HG02943 (cell line): ENCODE measurements at regions not wholly inside any gene's neighbourhood (a gene's known extent, or its start where the extent isn't known, plus 50 kb on each side); places are given as distances from the start of the nearest gene placed in this dataset.
"Not testable (repeated sequence)": the region's sequence is repeated elsewhere in the genome, so short reads cannot be mapped to it uniquely, and the experiment has no call there.

Experiments used
- ATAC-seq: cut with Tn5 transposase; IDR thresholded peaks from one replicate; pipeline ENCODE4 v1.9.1; 2021; ENCODE audit warnings: mild to moderate bottlenecking, low read depth, moderate library complexity; ENCODE audit not compliant: unreplicated experiment

DNA sequence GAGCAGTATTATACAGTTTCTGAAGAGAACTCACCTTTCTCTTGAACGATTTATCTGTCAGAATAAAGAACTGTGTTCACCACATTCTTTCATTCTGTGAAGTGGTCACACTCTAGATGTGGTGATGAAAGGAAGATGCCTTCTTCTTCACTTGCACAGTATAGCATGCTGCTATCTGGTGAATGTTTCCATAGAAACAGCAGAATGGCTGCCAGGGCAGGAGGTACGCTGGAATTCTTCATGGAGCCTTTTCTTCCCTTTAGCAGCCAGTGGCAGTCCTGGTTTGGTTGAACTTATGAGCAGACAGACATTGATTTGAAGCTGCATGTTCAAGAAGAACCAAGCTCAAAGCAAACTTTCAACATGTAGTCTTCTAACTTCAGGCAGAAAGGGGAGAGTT lies 1157.9 kb upstream of the LRRTM1 start:
- no peak for ATAC-seq

DNA sequence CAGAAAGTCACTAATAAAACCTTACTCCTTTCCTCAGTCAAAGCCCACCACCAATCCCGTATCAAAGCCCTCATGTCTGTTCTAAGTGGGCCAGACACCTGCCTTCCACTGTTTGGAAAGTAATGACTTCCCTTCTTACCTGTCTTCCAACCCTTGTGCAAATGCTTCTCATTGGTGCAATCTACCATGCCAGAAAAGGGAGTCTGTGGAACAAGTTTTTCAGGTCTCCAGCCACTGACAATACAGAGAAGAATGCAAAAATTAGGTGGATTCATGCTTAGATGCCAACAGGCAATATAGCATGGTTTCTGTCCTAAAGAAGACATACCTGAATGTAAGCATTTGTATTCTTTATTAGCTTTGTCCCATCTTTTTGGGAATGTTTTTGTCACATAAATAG lies 1140.6 kb upstream of the LRRTM1 start:
- ATAC-seq: no peak

DNA sequence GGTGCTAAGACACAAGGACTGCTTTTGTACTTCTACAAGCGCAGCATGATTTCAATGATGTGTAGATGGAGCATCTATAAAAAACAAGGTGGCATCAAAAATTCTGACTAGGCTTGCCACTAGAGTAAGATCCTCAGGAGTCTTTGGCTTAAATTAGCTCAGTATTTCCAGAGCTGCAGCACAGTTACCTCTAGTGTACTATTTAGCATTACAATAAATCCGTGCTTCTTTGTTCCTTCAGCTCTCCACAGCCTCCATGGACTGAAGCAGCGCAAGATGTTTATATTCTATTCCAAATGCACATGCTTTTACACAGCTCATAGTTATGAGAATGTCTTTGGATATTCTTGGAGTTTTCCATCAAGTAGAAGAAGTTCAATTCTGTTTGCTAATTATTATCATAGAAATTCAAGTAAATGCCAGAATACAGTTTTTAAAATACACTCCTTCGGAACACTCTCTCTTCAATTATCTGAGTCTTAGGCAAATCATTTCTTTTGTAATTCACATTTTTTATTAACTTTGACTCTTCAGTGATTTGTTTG lies 1133.0 kb upstream of the LRRTM1 start:
- ATAC-seq: no peak

DNA sequence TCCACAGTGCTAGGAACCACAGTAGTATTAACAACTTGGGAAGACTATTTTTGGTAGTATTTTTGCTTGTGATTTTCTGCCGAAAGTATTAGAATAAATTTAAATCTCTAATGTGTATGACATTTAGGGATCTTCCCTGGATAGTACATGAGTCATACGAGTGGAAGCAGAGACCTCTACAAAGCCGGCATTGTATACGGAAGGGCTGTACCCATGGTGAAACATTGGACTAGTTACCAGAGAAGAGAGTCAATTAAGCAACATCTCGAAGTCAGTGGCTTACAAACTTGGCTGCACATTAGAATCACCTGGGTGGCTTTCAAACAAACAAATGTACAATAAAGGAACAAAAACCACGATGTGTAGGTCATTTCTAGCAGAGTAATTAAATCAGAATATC lies 1131.7 kb upstream of the LRRTM1 start:
- ATAC-seq: no peak

DNA sequence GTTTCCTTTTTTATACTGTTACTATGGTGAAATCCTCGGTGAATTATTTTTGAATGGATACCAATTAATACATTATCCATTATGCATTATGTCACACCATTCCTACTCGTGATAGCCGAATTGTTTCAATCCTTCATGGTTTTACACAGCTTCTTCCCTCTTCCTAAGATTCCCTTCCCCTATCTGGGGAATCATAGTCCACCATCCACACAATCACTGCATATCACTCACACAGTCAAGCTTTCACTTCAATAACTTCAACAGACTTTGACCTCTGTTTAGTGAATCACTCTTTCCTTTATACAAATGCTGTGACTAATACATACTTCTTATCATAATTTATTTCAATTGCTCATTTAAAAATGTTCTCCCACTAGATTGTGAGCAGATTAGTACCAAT lies 1108.1 kb upstream of the LRRTM1 start:
- ATAC-seq: no peak

DNA sequence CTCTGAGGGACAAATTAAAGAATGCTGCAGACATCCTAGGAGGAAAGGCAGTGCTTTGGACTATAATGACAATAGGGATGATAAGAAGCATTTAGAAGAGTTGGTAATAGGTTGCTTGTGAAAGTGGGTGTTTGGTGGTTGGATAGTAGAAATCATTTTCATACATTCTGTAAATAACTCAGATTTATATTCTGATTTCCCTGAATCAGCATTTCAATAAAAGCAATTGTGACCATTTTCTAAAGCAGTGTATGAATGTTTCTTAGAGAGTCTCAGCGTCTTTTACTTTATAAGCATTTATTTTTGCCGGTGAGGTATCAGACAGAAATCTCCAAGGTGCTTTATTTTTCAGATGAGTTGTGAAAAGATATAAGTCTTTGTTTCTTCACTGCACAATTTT lies 1099.0 kb upstream of the LRRTM1 start:
- no peak for ATAC-seq

DNA sequence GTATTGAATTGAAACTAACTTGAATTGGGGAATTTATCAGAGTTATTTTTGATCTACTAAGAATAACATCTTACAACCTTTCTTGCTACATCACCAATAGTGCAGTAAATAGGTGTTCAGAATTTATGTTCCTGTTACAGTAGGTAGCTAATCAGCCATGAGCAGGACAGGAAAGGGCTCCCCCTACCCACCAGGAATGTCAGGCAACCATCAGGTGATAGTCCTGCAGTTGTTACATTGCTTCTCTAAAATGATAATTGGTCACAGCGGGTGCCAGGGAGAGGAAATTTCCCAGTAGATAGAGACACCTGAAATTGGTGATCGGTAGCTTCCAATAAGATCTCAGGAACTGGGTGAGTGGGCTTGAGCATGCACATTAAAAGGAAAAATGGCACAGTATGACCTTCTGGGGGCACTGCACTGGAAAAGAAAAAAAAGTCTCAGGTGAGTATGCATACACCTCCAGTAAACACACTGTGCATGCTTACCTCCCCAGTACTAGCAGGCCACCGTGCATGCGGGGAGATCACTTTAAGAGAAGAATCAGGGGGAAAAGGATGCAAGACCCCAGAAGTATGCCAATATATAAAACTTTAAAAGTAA lies 1092.0 kb upstream of the LRRTM1 start:
- no peak for ATAC-seq

DNA sequence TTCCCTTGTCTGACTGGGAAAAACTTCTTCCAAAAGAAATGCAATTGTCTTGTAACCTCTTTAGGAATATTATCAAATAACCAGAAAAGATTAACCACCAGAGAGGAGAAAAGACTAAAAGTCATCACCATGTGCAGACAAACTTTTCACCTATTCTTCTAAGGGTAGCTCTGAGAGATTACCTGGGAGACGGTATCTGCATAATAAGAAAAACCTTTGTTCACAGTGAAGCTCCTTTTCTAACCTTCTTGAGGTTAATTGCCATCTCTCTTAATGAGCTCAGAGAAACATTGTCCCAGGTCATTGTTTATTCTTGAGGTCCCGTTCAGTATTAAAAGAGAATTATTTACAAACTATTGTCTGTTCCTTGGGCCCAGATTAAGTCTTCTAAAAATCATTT lies 1091.2 kb upstream of the LRRTM1 start:
- ATAC-seq: no peak

DNA sequence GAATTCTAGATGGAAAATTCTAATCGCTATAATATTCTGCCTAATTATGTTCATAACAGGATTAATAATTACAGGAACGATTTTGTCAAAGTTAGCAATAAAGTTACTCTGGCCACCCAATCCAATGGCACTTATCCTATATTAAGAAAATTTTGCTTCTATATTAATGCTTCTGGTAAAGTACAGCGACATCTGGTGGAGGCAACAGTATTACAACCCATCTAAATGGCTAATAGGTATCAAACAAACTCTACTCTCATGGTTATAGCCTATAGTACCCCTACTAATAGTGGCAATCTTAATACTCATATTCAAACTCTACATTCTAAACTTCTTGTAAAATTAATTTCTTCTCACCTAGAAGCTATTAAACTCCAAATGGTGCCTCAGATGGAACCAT lies 1084.7 kb upstream of the LRRTM1 start:
- no peak for ATAC-seq

DNA sequence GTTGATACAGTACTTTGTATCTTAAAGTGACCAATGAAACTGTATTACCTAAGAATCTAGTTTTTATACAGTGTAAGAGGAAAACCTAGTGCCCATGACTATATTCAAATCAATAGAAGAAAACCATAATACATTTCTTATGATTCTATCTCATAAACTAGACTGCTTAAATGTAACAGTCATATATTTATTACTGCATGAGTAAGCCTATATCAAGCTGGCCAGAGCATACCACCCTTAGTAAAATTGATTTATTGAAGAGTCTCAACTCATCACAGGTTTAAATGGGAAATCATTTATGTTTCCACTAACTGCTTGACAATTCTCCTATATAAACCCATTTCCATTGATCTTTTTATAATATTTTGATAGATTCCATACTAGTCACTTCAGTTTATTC lies 1059.2 kb upstream of the LRRTM1 start:
- no peak for ATAC-seq

DNA sequence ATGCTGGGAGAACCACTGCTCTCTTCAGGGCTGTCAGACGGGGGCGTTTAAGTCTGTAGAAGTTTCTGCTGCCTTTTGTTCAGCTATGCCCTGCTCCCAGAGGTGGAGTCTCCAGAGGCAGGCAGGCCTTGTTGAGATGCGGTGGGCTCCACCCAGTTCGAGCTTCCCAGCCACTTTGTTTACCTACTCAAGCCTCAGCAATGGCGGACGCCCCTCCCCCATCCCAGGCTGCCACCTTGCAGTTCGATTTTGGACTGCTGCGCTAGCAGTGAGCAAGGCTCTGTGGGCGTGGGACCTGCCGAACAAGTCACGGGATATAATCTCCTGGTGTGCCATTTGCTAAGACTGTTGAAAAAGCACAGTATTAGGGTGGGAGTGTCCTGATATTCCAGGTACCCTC lies 1057.9 kb upstream of the LRRTM1 start:
- not testable (repeated sequence) for ATAC-seq

DNA sequence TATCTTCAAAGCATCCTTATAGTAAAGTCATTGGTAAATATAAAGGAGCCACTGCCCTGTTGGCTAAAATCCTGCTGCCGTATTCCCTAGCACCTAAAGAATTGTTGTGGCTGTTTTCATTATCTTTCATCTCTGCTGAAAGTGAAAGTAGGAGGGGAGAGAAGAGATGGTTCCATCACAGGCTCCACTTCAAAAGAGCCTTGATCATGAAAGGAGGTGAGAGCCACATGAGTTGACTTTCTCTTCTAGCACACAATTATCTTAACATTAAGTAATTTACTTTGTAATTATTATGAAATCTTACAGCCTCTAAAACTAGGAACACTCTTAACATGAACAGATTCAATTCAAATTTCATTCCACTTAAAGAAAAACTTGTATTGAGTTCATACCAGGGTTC lies 1050.9 kb upstream of the LRRTM1 start:
- ATAC-seq: no peak

DNA sequence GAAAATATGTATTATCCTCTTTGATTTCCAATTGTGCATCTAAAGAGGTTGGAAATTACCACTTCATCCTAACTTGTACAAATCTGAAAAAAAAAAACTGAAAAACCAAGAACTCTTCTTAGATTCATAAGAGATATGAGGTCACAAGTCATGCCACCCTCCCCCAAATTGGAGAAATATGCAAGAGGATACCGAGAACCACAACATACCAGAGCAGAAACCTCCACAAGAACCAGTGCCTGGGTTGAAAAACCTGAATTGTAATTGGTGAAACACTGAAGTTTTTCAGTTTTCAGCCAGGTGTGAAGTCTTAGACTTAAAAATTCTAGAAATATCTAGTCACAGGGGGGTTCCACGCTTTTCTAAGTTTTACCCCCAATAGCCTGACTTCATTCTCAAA lies 1029.5 kb upstream of the LRRTM1 start:
- ATAC-seq: no peak

DNA sequence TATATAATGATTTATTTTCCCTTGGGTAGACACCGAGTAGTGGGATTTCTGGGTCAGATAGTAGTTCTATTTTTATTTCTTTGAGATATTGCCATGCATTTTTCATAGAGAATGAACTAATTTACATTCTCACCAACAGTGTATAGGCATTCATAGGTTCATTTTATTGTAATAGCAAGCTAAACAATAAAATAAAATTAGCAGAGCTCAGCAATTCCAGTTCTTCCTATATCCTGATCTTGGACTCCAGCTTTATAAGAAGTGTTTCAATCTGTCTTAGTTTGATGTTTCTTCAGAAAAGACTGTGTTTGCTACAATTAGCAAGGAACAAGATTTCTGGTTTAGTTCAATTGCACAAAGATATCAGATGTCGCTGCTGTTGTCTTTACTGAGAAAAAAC lies 1024.4 kb upstream of the LRRTM1 start:
- no peak for ATAC-seq

DNA sequence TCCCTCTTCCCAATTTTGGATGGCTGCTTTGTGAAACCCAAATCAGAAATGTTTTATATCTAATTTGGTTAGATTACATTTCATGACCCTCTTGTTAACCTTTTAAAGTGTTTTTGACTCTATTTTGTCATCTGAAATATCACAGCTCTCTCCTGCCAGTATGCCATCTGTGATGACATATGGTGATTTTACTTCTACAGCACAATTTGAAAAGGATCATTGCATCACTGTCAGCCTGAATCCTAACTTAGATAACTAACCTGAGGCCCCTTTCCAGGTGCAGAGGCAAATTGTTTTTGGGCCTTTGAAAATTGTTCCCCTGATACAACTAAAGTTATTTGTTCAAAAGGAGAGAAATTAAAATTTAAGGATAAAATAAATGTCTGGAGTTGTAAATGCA lies 1023.4 kb upstream of the LRRTM1 start:
- ATAC-seq: no peak

DNA sequence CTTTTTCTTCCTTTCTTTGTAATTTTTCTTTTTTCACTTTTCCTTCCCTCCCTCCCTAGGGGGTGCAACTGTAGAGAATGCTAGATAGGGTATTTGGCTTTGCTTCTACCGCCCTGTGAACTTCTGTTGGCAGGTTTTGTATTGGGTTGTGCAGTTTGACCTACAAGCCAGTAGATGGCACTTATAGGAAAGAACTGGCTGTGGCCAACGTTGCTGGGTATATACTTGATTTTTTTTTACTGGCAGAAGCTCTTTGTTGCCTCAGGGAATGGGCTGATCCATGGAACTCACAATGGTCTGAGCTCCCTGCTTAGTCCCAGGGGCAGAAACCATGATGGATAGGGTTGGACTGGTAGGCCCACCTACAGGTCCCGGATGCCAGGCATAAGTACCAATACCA lies 1019.5 kb upstream of the LRRTM1 start:
- ATAC-seq: no peak

DNA sequence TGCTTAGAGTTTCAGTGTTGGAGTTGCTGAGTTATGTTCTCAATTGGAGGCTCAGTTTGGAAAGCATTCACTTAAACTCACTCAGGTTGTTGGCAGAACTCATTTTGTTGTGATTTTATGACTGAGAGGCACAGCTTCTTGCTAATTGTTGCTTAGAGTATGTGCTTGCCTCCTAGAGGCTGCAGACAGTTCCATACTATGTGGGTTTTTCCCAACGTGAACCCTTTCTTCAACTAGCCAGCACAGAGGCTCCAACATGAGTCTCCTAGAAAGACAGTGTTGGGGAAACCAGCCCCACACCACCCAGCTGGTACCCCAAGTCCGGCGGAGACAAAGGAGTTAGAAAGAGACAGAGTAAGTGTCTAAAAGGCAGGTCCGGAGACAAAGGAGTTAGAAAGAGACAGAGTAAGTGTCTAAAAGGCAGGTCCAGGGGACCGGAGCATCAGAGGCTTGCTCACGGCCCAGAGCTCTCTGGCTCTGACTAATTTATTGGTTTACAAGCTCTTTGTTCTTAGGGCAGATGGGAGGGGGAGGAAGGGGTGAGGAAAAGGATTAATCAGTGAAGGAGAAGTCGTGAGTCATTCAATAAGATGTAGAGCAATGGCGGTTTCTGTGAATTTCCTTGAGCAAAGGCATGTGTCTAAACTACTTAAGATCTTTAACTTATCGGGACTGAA lies 999.7 kb upstream of the LRRTM1 start:
- no peak for ATAC-seq

DNA sequence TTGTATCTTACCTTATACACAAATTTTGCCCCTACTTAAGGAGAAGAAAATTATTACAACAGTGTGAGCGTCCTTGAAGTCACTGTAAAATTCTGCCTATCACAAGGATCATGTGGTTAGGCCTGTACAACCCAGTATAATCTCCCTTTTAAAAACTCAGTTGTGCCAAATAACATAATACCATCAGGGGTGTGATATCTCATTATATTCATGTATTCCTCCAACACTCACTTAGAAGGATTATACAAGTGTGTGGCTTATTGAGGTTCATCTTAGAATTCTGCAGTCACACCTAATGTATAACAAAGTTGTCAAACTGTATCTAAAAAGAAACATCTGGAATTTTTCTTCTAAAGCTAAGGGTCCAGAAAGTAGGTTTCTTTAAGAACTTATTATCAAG lies 998.8 kb upstream of the LRRTM1 start:
- no peak for ATAC-seq

DNA sequence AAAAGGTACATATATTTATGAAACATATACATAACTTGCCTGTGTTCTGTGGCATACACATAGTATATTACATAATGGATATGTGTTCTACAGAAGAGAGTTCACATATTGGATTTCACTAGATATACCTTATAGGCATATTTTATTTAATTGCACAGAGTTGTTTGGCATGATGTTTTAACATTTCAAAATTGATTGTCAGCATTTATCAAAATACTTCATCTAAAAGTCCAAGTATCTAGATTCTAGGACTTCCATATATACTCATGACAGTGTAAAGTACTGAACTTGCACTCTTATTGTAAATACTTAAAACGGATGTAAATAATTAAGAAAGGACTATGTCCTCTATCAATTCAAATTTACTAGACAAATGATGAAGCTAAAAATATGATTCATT lies 995.3 kb upstream of the LRRTM1 start:
- no peak for ATAC-seq

DNA sequence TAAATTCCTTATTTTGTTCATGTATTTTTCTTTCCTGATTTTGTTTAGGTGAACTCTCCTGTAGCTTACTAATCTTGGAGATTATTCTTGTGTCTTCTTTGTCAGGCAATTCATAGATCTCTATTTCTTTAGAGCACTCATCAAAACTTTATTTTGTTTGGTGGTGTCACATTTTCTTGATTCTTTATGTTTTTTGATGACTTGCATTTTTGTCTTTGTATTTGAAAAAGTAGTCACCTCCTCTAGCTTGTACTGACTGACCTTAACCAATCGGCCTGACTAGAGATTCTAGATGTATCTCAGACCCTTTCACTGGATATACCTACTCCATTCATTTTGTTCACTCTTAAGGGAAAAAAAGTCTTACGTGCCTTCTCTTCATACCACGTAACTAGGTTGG lies 986.3 kb upstream of the LRRTM1 start:
- ATAC-seq: no peak

DNA sequence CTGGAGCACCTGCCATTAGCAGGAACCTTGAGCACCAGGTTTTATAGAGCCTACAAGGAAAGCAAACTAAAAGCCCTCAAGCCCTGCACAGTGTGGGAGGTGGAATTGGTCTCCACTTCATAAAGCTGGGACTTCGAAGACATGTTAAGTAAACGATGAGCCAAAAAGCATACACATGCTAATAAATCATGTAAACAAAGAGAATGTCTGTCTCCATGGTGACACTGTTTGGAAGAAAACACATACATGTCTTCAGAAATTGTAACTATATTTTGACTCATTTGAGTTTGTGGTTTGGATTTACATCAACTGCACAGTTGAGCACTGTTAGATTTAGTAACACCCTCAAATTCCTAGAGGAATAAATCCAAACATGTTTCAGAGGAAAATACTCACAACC lies 978.5 kb upstream of the LRRTM1 start:
- ATAC-seq: no peak

DNA sequence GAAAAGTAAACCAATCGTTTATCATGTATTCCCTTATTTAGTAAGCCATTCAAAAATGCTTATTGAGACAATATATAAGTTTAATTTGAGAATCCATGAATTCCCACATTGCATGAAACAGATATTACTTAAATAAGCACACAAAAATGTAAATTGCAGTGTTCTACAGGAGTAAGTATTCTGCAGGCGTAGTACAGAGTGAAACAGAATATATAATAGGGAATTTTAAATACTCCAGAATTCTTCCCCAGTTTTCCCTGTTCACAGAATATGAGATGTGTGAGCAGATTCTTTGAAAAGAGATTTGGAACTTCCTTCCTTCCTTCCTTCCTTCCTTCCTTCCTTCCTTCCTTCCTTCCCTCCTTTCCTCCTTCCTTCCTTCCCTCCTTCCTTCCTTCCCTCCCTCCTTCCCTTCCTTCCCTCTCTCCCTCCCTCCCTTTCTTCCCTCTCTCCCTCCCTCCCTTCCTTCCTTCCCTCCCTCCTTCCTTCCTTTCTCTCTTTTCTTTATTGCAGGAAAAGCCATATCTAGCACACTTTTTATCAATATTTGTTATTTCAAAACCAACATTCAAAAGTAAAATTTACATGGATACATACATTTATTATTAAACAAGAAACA lies 977.7 kb upstream of the LRRTM1 start:
- no peak for ATAC-seq
